RWPE1 (cell line): ENCODE measurements at regions not wholly inside any gene's neighbourhood (a gene's known extent, or its start where the extent isn't known, plus 50 kb on each side); places are given as distances from the start of the nearest gene placed in this dataset.

ENCODE experiments used
- CTCF ChIA-PET: fragments of 350-600 bp; sonication (Branson Sonifier 250); formaldehyde crosslinking; extraction: SDS; loops from one replicate; lab custom pipeline; 2021; lab: Yijun Ruan, JAX
- POLR2A ChIA-PET: fragments of 400-600 bp; formaldehyde crosslinking; extraction: SDS; loops from one replicate; lab custom pipeline; 2020; ENCODE audit warnings: antibody characterized with exemption; ENCODE audit not compliant: low non-redundant PET; lab: Yijun Ruan, JAX
- DNase-seq: peaks from one replicate; pipeline ENCODE4 v3.0.0; 2012; ENCODE audit warnings: low spot score
- H3K27ac ChIP-seq: fragments of 450-650 bp; 2 replicates; pipeline ENCODE4 v1.5.1; 2017
- TF ChIP-seq, protein P1 (sequence below): fragments of 450-650 bp; conservative IDR thresholded peaks from 2 replicates; pipeline ENCODE4 v1.5.1; 2017; ENCODE audit warnings: low read depth, mild to moderate bottlenecking

DNA sequence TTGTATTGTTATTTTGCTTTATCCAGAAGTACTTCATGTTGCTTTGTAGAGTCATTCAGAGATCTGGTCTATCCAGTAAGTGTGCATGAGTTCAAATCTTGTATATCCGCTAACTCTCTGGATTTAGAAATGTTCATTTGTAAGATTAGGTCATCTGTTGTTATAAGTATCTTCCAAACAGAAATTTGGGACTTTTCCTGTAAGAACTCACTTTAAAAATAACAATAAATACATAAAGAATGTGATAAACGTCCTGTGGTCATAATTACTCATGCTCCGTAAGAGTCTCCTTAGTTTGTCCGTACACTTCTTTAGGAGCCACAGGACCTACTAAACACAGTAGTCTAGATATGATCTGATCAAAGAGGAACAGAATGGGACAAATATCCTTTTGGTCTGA lies 699.9 kb upstream of the SLC8A1 start:
- POLR2A ChIA-PET = no interaction called here
- CTCF ChIA-PET = no interaction called here
- H3K27ac ChIP-seq = no peak overlapping the region
- TF ChIP-seq, protein P1, sequence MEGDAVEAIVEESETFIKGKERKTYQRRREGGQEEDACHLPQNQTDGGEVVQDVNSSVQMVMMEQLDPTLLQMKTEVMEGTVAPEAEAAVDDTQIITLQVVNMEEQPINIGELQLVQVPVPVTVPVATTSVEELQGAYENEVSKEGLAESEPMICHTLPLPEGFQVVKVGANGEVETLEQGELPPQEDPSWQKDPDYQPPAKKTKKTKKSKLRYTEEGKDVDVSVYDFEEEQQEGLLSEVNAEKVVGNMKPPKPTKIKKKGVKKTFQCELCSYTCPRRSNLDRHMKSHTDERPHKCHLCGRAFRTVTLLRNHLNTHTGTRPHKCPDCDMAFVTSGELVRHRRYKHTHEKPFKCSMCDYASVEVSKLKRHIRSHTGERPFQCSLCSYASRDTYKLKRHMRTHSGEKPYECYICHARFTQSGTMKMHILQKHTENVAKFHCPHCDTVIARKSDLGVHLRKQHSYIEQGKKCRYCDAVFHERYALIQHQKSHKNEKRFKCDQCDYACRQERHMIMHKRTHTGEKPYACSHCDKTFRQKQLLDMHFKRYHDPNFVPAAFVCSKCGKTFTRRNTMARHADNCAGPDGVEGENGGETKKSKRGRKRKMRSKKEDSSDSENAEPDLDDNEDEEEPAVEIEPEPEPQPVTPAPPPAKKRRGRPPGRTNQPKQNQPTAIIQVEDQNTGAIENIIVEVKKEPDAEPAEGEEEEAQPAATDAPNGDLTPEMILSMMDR = no peak
- DNase-seq = no peak

GRCh38 chr2:41152318-41152717 lies 700.4 kb upstream of the SLC8A1 start:
- no peak overlapping the region for H3K27ac ChIP-seq
- ChIA-PET POLR2A (no interaction called here), CTCF (no interaction called here)
- TF ChIP-seq, protein P1 = no peak
- DNase-seq = no peak

DNA sequence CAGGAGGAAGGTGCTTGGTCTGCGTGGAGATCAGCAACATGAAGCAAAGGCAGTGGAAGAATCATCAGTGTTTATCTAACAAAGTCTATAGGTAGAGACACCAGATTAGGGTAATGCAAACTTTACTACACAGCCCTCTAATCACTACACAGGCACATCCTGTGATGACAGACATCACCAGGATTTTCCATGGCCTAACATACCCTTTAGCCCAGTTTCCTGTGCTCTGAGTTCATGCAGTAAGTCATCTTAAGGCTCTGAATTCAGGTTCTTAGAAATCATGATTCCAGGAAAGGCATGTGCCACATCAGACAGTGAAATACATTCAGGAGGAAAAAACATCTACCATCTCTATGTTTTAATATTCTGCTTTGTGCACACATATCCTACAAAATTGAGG lies 708.5 kb upstream of the SLC8A1 start:
- DNase-seq = no peak
- ChIA-PET CTCF (no interaction called here), POLR2A (no interaction called here)
- no peak overlapping the region for H3K27ac ChIP-seq
- TF ChIP-seq, protein P1 = no peak

- ChIA-PET CTCF (no interaction called here), POLR2A (no interaction called here)
- TF ChIP-seq, protein P1 = no peak
- no peak for DNase-seq
- no peak overlapping the region for H3K27ac ChIP-seq
Measured at GRCh38 chr2:41167014-41167413, 715.1 kb upstream of the SLC8A1 start.

GRCh38 chr2:41169744-41170143 lies 717.9 kb upstream of the SLC8A1 start:
- ChIA-PET CTCF (interaction anchor here (1.5 kb wide), 1 partner anchor 13 kb away, joined by 3 read pairs; no protein-coding TSS in a partner anchor), POLR2A (no interaction called here)
- TF ChIP-seq, protein P1 = no peak
- no peak for DNase-seq
- no peak overlapping the region for H3K27ac ChIP-seq

- TF ChIP-seq, protein P1 = no peak
- no peak overlapping the region for H3K27ac ChIP-seq
- CTCF ChIA-PET = no interaction called here
- DNase-seq = no peak
- POLR2A ChIA-PET = no interaction called here
Measured at GRCh38 chr2:41170589-41170988, 718.7 kb upstream of the SLC8A1 start.

DNA sequence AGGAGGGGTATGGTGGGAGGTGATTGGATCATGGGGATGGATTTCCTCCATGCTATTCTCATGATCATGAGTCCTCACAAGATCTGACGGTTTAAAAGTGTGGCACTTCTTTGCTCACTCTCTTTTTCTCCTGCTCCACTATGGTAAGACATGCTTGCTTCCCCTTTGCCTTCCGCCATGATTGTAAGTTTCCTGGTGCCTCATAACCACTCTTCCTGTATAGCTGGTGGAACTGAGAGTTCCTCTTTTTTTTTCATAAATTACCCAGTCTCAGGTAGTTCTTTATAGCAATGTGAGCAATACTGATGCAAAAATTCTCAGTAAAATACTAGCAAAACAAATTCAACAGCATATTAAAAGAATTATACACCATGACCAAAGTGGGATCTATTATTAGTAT lies 728.5 kb upstream of the SLC8A1 start:
- DNase-seq = no peak
- TF ChIP-seq, protein P1 = no peak
- ChIA-PET CTCF (no interaction called here), POLR2A (no interaction called here)
- H3K27ac ChIP-seq = no peak overlapping the region
